GM12865 (cell line): ENCODE measurements at regions not wholly inside any gene's neighbourhood (a gene's known extent, or its start where the extent isn't known, plus 50 kb on each side); places are given as distances from the start of the nearest gene placed in this dataset.

Source experiments
- DNase-seq: peaks from one replicate; pipeline ENCODE4 v3.0.0; 2010; ENCODE audit warnings: low read depth
- H3K4me3 ChIP-seq: 2 replicates; pipeline ENCODE4 v1.5.1; 2011; ENCODE audit warnings: mild to moderate bottlenecking, low read depth, low read length, control low read depth
- TF ChIP-seq, protein P1 (sequence below): IDR thresholded peaks from 2 replicates; pipeline ENCODE4 v1.5.1; 2011; ENCODE audit warnings: low read length, control low read depth, low read depth, inconsistent platforms; ENCODE audit not compliant: insufficient read depth; ENCODE audit errors: missing control alignments

DNA sequence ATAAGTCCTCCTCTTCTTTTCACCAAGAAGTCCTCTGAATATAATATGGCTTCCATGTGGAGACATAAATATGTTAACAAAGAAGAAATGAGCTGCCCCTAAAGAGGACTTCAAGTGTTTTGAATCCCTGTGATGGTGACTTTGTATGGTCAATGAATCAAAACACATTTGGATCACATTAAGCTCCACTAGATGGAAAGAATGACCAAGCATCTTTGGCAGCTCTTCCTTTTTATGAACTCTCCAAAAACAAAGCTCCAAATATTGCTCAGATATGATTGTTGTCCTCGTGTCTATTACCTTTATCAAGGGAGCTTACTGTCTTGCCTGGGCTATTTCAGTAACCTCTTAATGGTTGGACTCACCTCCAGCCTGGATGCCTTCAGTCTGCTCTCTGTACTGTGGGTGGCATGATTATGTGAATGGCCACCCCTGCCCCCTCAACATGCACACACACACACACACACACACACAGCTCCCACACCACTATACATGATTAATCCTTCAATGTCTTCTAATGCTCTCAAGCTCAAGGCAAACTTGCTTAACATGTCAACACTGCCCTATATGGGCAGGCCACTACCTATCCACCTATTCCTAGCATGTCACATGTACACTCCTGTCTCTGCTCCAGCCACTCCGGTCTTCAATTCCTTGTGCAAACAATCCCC, 346.6 kb upstream of the SALL1 start:
- TF ChIP-seq, protein P1, sequence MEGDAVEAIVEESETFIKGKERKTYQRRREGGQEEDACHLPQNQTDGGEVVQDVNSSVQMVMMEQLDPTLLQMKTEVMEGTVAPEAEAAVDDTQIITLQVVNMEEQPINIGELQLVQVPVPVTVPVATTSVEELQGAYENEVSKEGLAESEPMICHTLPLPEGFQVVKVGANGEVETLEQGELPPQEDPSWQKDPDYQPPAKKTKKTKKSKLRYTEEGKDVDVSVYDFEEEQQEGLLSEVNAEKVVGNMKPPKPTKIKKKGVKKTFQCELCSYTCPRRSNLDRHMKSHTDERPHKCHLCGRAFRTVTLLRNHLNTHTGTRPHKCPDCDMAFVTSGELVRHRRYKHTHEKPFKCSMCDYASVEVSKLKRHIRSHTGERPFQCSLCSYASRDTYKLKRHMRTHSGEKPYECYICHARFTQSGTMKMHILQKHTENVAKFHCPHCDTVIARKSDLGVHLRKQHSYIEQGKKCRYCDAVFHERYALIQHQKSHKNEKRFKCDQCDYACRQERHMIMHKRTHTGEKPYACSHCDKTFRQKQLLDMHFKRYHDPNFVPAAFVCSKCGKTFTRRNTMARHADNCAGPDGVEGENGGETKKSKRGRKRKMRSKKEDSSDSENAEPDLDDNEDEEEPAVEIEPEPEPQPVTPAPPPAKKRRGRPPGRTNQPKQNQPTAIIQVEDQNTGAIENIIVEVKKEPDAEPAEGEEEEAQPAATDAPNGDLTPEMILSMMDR = no peak

DNA sequence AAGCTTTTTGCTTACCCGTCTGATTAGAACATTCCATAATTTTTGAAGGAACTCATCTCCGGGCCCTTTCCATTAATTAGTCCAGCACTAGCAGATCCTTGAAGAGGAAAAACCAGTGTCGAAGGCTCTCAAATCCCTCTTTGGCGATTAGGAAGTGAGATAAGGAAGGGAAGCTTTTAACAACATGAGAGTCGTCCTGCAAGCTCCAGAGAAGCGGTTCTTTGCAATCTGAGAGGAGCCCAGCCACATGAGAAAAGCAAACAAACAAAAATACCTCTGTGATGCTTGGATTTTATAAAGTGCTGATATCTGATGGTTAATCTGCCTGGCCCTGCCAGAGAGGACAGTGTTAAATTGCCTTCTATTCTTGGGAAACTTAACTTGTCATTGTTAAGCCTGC, 339.8 kb upstream of the SALL1 start:
- H3K4me3 ChIP-seq = no peak overlapping the region
- TF ChIP-seq, protein P1 = no peak
- DNase-seq = no peak

More for the DNA sequence above, 346.6 kb upstream of the SALL1 start:
- no peak overlapping the region for H3K4me3 ChIP-seq
- DNase-seq = no peak

DNA sequence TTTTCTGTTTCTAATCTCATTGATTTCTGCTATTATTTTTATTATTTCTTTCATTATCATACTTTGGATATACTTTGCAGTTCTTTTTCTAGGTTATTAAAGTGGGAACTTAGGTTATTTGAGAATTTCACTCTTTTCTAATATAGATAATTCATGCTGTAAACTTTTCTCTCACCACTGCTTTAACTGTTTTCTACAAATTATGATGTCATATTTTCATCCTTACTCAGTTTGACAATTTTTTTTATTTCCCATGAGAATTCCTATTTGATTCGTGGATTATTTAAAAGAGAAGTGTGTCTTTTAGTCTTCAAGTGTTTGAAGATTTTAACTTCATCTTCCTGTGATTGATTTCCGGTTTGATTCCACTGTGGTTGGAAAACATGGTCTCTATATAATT, 336.8 kb upstream of the SALL1 start:
- DNase-seq = no peak
- no peak overlapping the region for H3K4me3 ChIP-seq
- TF ChIP-seq, protein P1 = no peak

DNA sequence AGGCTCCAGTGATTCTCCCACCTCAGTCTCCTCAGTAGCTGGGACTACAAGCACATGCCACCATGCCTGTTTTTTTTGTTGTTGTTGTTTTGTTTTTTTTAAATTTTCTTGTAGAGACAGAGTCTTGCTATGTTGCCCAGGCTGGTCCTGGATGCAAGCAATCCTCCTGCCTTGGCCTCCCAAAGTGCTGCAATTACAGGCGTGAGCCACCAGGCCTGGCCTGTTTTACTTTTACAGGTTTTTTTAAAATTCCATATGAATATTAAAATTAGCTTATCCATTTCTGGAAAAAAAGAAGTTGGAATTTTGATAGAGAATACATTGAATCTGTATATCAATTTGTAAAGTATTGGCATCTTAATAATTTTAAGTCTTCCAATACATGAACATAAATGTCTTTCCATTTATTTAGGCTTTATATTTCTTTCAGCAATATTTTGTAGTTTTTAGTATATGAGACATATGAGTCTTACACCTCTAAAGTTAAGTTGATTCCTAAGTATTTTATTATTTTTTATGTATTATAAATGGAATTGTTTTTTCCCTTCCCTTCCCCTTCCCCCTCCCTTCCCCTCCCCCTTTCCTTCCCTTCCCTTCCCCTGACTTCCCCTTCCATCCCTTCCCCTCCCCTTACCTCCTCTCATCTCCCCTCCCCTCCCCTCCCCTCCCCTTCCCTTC, 323.5 kb upstream of the SALL1 start:
- H3K4me3 ChIP-seq = no peak overlapping the region
- TF ChIP-seq, protein P1 = no peak
- DNase-seq = no peak

DNA sequence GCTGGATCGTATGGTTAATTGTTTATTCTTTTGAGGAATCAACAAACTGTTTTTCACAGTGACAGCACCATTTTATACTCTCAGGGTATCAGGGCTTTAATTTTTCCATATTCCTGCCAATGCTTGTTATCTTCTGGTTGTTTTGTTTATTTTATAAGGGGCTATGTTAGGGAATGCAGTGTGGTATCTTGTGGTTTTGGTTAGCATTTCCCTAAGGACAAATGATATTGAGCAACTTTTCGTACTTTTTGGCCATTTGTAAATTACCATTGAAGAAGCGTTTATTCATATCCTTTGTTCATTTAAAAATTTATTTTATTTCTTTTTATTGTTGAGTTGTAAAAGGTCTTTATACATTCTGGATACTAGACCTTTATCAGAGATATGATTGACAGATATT, 322.0 kb upstream of the SALL1 start:
- no peak overlapping the region for H3K4me3 ChIP-seq
- TF ChIP-seq, protein P1 = no peak
- DNase-seq = no peak

DNA sequence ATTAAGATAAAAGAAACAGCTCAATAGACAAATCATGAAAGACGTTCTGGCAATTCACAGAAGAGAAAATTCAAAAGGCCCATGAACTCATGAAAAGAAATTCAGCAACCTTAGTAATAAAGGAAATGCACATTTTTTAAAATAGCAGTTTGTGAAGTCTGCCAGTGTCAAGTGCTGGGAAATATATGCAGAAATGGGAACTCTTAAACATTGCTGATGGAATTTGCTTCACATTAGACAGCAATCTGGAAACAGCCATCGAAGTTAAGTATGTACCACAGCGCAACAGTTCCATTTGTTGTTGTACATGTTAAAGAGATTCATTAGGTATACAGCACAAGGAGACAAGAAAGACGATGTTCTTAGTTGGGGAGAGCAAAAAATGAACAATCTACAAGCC, 319.4 kb upstream of the SALL1 start:
- no peak for DNase-seq
- H3K4me3 ChIP-seq = no peak overlapping the region
- TF ChIP-seq, protein P1 = no peak
